GM18519 (cell line): ENCODE measurements at regions not wholly inside any gene's neighbourhood (a gene's known extent, or its start where the extent isn't known, plus 50 kb on each side); places are given as distances from the start of the nearest gene placed in this dataset.

Source experiments
- ATAC-seq: cut with Tn5 transposase; IDR thresholded peaks from one replicate; pipeline ENCODE4 v1.9.1; 2021; ENCODE audit warnings: mild to moderate bottlenecking, moderate library complexity; ENCODE audit not compliant: unreplicated experiment, low FRiP score

- no peak for ATAC-seq
Observed at GRCh38 chr6:15852289-15852688, 189.5 kb upstream of the DTNBP1 start.

- ATAC-seq = no peak
Observed at GRCh38 chr6:15849395-15849794, 186.6 kb upstream of the DTNBP1 start.

GRCh38 chr6:15845492-15845891 is 182.7 kb upstream of the DTNBP1 start:
- ATAC-seq = no peak

GRCh38 chr6:15843764-15844163 is 180.9 kb upstream of the DTNBP1 start:
- ATAC-seq = no peak

GRCh38 chr6:15843226-15843625 is 180.4 kb upstream of the DTNBP1 start:
- ATAC-seq = no peak

GRCh38 chr6:15842727-15843117 is 179.9 kb upstream of the DTNBP1 start:
- no peak for ATAC-seq

- no peak for ATAC-seq
Observed at GRCh38 chr6:15841937-15842726, 179.3 kb upstream of the DTNBP1 start.

GRCh38 chr6:15839969-15840541 is 177.2 kb upstream of the DTNBP1 start:
- ATAC-seq = no peak

- no peak for ATAC-seq
Observed at GRCh38 chr6:15837205-15837604, 174.4 kb upstream of the DTNBP1 start.

- no peak for ATAC-seq
Observed at GRCh38 chr6:15832841-15833240, 170.0 kb upstream of the DTNBP1 start.

- no peak for ATAC-seq
Observed at GRCh38 chr6:15829156-15829555, 166.3 kb upstream of the DTNBP1 start.

GRCh38 chr6:15827496-15828255 is 164.8 kb upstream of the DTNBP1 start:
- no peak for ATAC-seq

- no peak for ATAC-seq
Observed at GRCh38 chr6:15826814-15827318, 164.0 kb upstream of the DTNBP1 start.

- ATAC-seq = no peak
Observed at GRCh38 chr6:15825332-15825930, 162.6 kb upstream of the DTNBP1 start.

GRCh38 chr6:15824811-15825210 is 162.0 kb upstream of the DTNBP1 start:
- ATAC-seq = no peak

- peak; percentile 53 for ATAC-seq
Observed at GRCh38 chr6:15823838-15824414, 161.1 kb upstream of the DTNBP1 start.

GRCh38 chr6:15822835-15823234 is 160.0 kb upstream of the DTNBP1 start:
- no peak for ATAC-seq

- no peak for ATAC-seq
Observed at GRCh38 chr6:15819841-15820240, 157.0 kb upstream of the DTNBP1 start.

GRCh38 chr6:15819226-15819625 is 156.4 kb upstream of the DTNBP1 start:
- no peak for ATAC-seq

- no peak for ATAC-seq
Observed at GRCh38 chr6:15818491-15818890, 155.7 kb upstream of the DTNBP1 start.

- ATAC-seq = no peak
Observed at GRCh38 chr6:15818044-15818443, 155.2 kb upstream of the DTNBP1 start.
